ENCODE measurements at regions not wholly inside any gene's neighbourhood (a gene's known extent, or its start where the extent isn't known, plus 50 kb on each side); places are given as distances from the start of the nearest gene placed in this dataset.

GRCh38 chr4:115580901-115581300 is 467.5 kb upstream of the NDST4 start:
- Histone ChIP-seq H3K4me3 (ENCODE audit: insufficient read depth, low read depth, low read length) (no peak overlapping the region), H3K9ac (ENCODE audit: low read depth, low read length) (no peak overlapping the region), H3K9me1 (ENCODE audit: insufficient read depth, low read length) (no peaks in the 10 kb centered on the region), H3K36me3 (ENCODE audit: control insufficient read depth, insufficient read depth, low read length) (no peaks in the 10 kb centered on the region), H4K8ac (ENCODE audit: low read depth in 2 of 2, low read length in 2 of 2) (no peak overlapping the region), H2AK5ac (ENCODE audit: low read depth, low read length) (no peak overlapping the region), H2BK5ac (ENCODE audit: low read depth, low read length, poor library complexity, severe bottlenecking) (no peak overlapping the region), H3K23ac (ENCODE audit: low read depth, low read length) (no peak overlapping the region), H3K4me1 (ENCODE audit: control insufficient read depth, insufficient read depth, low read length) (no peaks in the 10 kb centered on the region), H2BK15ac (ENCODE audit: low read depth, low read length) (no peak overlapping the region), H4K91ac (ENCODE audit: insufficient read depth, low read depth, low read length) (no peak overlapping the region), H4K5ac (ENCODE audit: low read depth, low read length) (no peak overlapping the region), H2AK9ac (replicated peaks; ENCODE audit: low read depth, low read length, poor library complexity) (no peak overlapping the region), H4K20me1 (ENCODE audit: insufficient read depth, low read length) (no peaks in the 10 kb centered on the region), H3K56ac (ENCODE audit: extremely low read depth, insufficient read depth, low read length) (no peak overlapping the region), H3K18ac (ENCODE audit: low read depth, low read length) (no peak overlapping the region), H3K14ac (replicated peaks; ENCODE audit: low read depth, low read length) (no peak overlapping the region), H3K9me3 (ENCODE audit: control insufficient read depth, insufficient read depth, low read length) (peaks cover 4% of the 10 kb centered on the region; the same call in 1 of the 2 replicates), H3K4ac (ENCODE audit: low read depth, low read length) (no peak overlapping the region), H2BK20ac (ENCODE audit: low read depth, low read length) (no peak overlapping the region), H2BK120ac (ENCODE audit: low read depth, low read length) (no peak overlapping the region), H3K79me1 (ENCODE audit: low read depth in 1 of 2, low read length in 2 of 2) (no peaks in the 10 kb centered on the region), H3K4me2 (ENCODE audit: low read depth, low read length) (no peak overlapping the region), H3K27ac (ENCODE audit: insufficient read depth, low read length) (no peak overlapping the region), H3K27me3 (ENCODE audit: control insufficient read depth, insufficient read depth, low read length) (no peaks in the 10 kb centered on the region), H2AFZ (replicated peaks; ENCODE audit: low read length, poor library complexity) (no peak overlapping the region)
- dilution Hi-C loops (cut with HindIII; ENCODE audit: low sequenced_read_pairs, unreplicated experiment) = no loop called here
- ATAC-seq (ENCODE audit: low read depth) = no peak
- DNase-seq = no peak
- in situ Hi-C loops (cut with MboI; ENCODE audit: low sequenced_read_pairs) = no loop called here
- TF ChIP-seq RCOR1 (IDR thresholded peaks at IDR 0.05; ENCODE audit: insufficient replicate concordance, low read length) (no peak), USF2 (IDR thresholded peaks at IDR 0.05; ENCODE audit: low read depth, low read length) (no peak), NFE2L2 (IDR thresholded peaks at IDR 0.05; ENCODE audit: low read depth, low read length) (no peak), CHD1 (IDR thresholded peaks at IDR 0.05; ENCODE audit: low read depth, low read length) (no peak), MXI1 (IDR thresholded peaks at IDR 0.05; ENCODE audit: borderline replicate concordance, low read depth, low read length) (no peak), MAZ (IDR thresholded peaks at IDR 0.05; ENCODE audit: borderline replicate concordance, low read depth, low read length) (no peak), POLR2A (IDR thresholded peaks at IDR 0.05; ENCODE audit: low read depth, low read length) (no peak), ELK1 (IDR thresholded peaks at IDR 0.05; ENCODE audit: borderline replicate concordance, low read depth, low read length) (no peak), CTCF (conservative IDR thresholded peaks at IDR 0.05; ENCODE audit: low read depth, low read length) (no peak), SMC3 (IDR thresholded peaks at IDR 0.05; ENCODE audit: low read depth, low read length) (no peak)
- BruUV-seq (replicated peaks) = no TSS peak
- intact Hi-C loops (cut with micrococcal nuclease) = no loop called here
- ChIA-PET CTCF (no interaction called here), POLR2A (ENCODE audit: unreplicated experiment) (no interaction called here)

All from IMR-90 (cell line).